DOHH2 (cell line): ENCODE measurements at regions not wholly inside any gene's neighbourhood (a gene's known extent, or its start where the extent isn't known, plus 50 kb on each side); places are given as distances from the start of the nearest gene placed in this dataset.

Experiments
- H3F3A ChIP-seq: fragments of 200-600 bp; sonication (generic), shearing (Covaris generic); 2 replicates; pipeline ENCODE4 v1.6.0; 2016; ENCODE audit warnings: antibody characterized with exemption, mild to moderate bottlenecking; ENCODE audit not compliant: control insufficient read depth, insufficient read depth
- H3K27ac ChIP-seq: fragments of 200-600 bp; sonication (generic); 2 replicates; pipeline ENCODE4 v1.5.1; 2014; ENCODE audit warnings: low read depth, mild to moderate bottlenecking, low read length, moderate library complexity
- H3K27me3 ChIP-seq: fragments of 200-600 bp; sonication (generic); 2 replicates; pipeline ENCODE4 v1.6.1; 2014; ENCODE audit warnings: mild to moderate bottlenecking, low read length, mixed read lengths; ENCODE audit not compliant: control insufficient read depth
- H3K36me3 ChIP-seq: fragments of 200-600 bp; sonication (generic); 2 replicates; pipeline ENCODE4 v1.6.1; 2014; ENCODE audit warnings: mild to moderate bottlenecking, low read length, moderate library complexity, mixed read lengths; ENCODE audit not compliant: control insufficient read depth
- H3K4me1 ChIP-seq: fragments of 200-600 bp; sonication (generic); 2 replicates; pipeline ENCODE4 v1.6.1; 2014; ENCODE audit warnings: mild to moderate bottlenecking, low read length, mixed read lengths; ENCODE audit not compliant: control insufficient read depth
- H3K4me2 ChIP-seq: fragments of 200-600 bp; sonication (generic); 2 replicates; pipeline ENCODE4 v1.6.0; 2014; ENCODE audit warnings: mild to moderate bottlenecking, low read length, moderate library complexity
- H3K4me3 ChIP-seq: fragments of 200-600 bp; sonication (generic); 2 replicates; pipeline ENCODE4 v1.5.1; 2014; ENCODE audit warnings: mild to moderate bottlenecking, low read length, mixed read lengths
- H3K79me2 ChIP-seq: fragments of 200-600 bp; sonication (generic); 2 replicates; pipeline ENCODE4 v1.6.1; 2014; ENCODE audit warnings: mild to moderate bottlenecking, low read length, mixed read lengths; ENCODE audit not compliant: control insufficient read depth
- H3K9me2 ChIP-seq: fragments of 200-600 bp; sonication (generic); replicated peaks from 2 replicates; pipeline ENCODE4 v1.6.1; 2014; ENCODE audit warnings: mild to moderate bottlenecking, low read length, mixed read lengths; ENCODE audit not compliant: control insufficient read depth
- H3K9me3 ChIP-seq: fragments of 200-600 bp; sonication (generic); 2 replicates; pipeline ENCODE4 v1.6.1; 2014; ENCODE audit warnings: antibody characterized with exemption, low read length, mixed read lengths; ENCODE audit not compliant: control insufficient read depth, insufficient read depth
- H4K20me1 ChIP-seq: fragments of 200-600 bp; sonication (generic); 2 replicates; pipeline ENCODE4 v1.6.0; 2014; ENCODE audit warnings: low read depth, mild to moderate bottlenecking, antibody characterized with exemption, low read length, moderate library complexity; ENCODE audit not compliant: control insufficient read depth, insufficient read depth
- EZH2phosphoT487 ChIP-seq: fragments of 200-600 bp; sonication (generic); IDR thresholded peaks from 2 replicates; pipeline ENCODE4 v1.6.1; 2017; ENCODE audit warnings: borderline replicate concordance, mild to moderate bottlenecking, antibody characterized with exemption, low read length, moderate library complexity, mixed read lengths
- TF ChIP-seq, protein P1 (sequence below): fragments of 200-600 bp; sonication (generic); IDR thresholded peaks from one replicate; pipeline ENCODE4 v1.5.1; 2014; ENCODE audit warnings: antibody characterized with exemption, mild to moderate bottlenecking, low read depth, low read length; ENCODE audit not compliant: poor library complexity, severe bottlenecking

DNA sequence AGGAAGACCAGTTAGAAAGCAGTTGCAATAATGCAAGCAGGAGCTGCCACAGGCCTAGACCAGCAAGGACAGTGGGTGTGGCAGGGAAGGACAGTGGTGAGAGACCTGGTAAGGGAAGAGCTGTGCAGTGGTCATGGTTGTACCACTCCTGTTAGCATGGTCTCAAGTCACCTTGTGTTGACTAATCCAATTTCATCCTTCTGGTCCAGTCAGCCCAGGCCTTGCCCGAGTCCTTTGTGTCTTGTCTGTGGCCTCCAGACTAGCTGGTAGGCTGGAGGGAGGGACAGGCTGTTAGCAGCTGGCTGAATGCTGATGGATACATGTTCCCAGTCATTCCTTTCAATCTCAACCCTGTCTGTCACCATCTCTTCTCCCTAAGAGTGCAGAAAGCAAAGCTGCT, 54.1 kb upstream of the BRD7 start:
- no peak overlapping the region for H3K27ac ChIP-seq
- no peaks in the 10 kb centered on the region for H4K20me1 ChIP-seq
- H3K36me3 ChIP-seq = no peaks in the 10 kb centered on the region
- H3K9me2 ChIP-seq = no peaks in the 10 kb centered on the region
- H3K4me1 ChIP-seq = no peaks in the 10 kb centered on the region
- no peak overlapping the region for H3K4me3 ChIP-seq
- H3K27me3 ChIP-seq = no peaks in the 10 kb centered on the region
- no peak overlapping the region for H3K4me2 ChIP-seq
- H3F3A ChIP-seq = no peaks in the 10 kb centered on the region
- TF ChIP-seq, protein P1, sequence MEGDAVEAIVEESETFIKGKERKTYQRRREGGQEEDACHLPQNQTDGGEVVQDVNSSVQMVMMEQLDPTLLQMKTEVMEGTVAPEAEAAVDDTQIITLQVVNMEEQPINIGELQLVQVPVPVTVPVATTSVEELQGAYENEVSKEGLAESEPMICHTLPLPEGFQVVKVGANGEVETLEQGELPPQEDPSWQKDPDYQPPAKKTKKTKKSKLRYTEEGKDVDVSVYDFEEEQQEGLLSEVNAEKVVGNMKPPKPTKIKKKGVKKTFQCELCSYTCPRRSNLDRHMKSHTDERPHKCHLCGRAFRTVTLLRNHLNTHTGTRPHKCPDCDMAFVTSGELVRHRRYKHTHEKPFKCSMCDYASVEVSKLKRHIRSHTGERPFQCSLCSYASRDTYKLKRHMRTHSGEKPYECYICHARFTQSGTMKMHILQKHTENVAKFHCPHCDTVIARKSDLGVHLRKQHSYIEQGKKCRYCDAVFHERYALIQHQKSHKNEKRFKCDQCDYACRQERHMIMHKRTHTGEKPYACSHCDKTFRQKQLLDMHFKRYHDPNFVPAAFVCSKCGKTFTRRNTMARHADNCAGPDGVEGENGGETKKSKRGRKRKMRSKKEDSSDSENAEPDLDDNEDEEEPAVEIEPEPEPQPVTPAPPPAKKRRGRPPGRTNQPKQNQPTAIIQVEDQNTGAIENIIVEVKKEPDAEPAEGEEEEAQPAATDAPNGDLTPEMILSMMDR = no peak
- no peak for TF ChIP-seq EZH2phosphoT487
- peaks cover 9% of the 10 kb centered on the region; the same call in 1 of the 2 replicates for H3K9me3 ChIP-seq
- H3K79me2 ChIP-seq = no peaks in the 10 kb centered on the region

DNA sequence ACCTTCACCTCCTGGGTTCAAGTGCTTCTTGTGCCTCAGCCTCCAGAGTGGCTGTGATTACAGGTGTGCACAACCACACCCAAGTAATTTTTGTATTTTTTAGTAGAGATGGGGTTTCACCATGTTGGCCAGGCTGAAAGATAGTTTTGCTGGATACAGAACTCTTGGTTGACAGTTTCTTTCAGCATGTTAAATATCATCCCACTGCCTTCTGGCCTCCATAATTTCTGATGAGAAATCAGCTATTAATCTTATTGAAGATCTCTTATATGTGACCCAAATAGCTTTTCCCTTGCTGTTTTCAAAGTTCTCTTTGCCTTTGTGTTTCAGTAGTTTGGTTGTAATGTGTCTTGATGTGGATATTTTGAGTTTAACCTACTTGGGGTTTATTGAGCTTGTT, 50.3 kb upstream of the BRD7 start:
- no peak for TF ChIP-seq EZH2phosphoT487
- no peak overlapping the region for H3K27ac ChIP-seq
- H3K9me3 ChIP-seq = peaks cover 9% of the 10 kb centered on the region; the same call in 1 of the 2 replicates
- no peaks in the 10 kb centered on the region for H3K27me3 ChIP-seq
- H3K4me1 ChIP-seq = no peaks in the 10 kb centered on the region
- H3K4me3 ChIP-seq = no peak overlapping the region
- no peaks in the 10 kb centered on the region for H3K9me2 ChIP-seq
- no peaks in the 10 kb centered on the region for H3K79me2 ChIP-seq
- no peaks in the 10 kb centered on the region for H3F3A ChIP-seq
- no peak overlapping the region for H3K4me2 ChIP-seq
- H3K36me3 ChIP-seq = no peaks in the 10 kb centered on the region
- no peaks in the 10 kb centered on the region for H4K20me1 ChIP-seq
